Tibial nerve (tissue), 4 donors: ENCODE measurements at regions not wholly inside any gene's neighbourhood (a gene's known extent, or its start where the extent isn't known, plus 50 kb on each side); places are given as distances from the start of the nearest gene placed in this dataset.

ENCODE experiments used
- DNase-seq, 2 donors: peaks; one replicate each; pipeline ENCODE4 v3.0.0-alpha.2; 2019; ENCODE audit warnings: low spot score in 2 of 2
- H3K27ac ChIP-seq, 4 donors: fragments of 200-600 bp; sonication (generic) in 3 of 4; one replicate each; pipeline ENCODE4 v1.5.1; 2017 to 2019; ENCODE audit warnings: mild to moderate bottlenecking in 1 of 4
- H3K27me3 ChIP-seq, 2 donors: fragments of 200-600 bp; sonication (generic) in 1 of 2; one replicate each; pipeline versions ENCODE4 v1.5.1 to v1.6.0; 2017 to 2019
- H3K36me3 ChIP-seq, 3 donors: fragments of 200-600 bp; sonication (generic); one replicate each; pipeline ENCODE4 v1.5.1; 2018 to 2019
- H3K4me1 ChIP-seq, 4 donors: fragments of 200-600 bp; sonication (generic) in 3 of 4; one replicate each; pipeline ENCODE4 v1.5.1; 2017 to 2019
- H3K4me3 ChIP-seq, 4 donors: fragments of 200-600 bp; sonication (generic) in 3 of 4; one replicate each; pipeline ENCODE4 v1.5.1; 2017 to 2019; ENCODE audit warnings: mild to moderate bottlenecking in 1 of 4, moderate library complexity in 1 of 4
- H3K9me3 ChIP-seq, 4 donors: fragments of 200-600 bp; sonication (generic) in 3 of 4; one replicate each; pipeline ENCODE4 v1.5.1; 2017 to 2019
- CTCF ChIP-seq, 5 experiments: fragments of 200-600 bp in 3 of 5; fragments of 450-650 bp in 2 of 5; sonication (generic) in 3 of 5; IDR thresholded peaks; one replicate each; pipeline ENCODE4 v1.5.1; 2016 to 2019; ENCODE audit warnings: antibody characterized with exemption in 5 of 5, mild to moderate bottlenecking in 3 of 5, moderate library complexity in 2 of 5
- EP300 ChIP-seq, 2 donors: sonication (generic); formaldehyde crosslinking; IDR thresholded peaks; one replicate each; pipeline ENCODE4 v1.6.1; 2017; ENCODE audit warnings: antibody characterized with exemption in 2 of 2, mild to moderate bottlenecking in 1 of 2
- POLR2A ChIP-seq, 2 donors: fragments of 450-650 bp; IDR thresholded peaks; one replicate each; pipeline ENCODE4 v1.6.1; 2017; ENCODE audit warnings: antibody characterized with exemption in 2 of 2, mild to moderate bottlenecking in 2 of 2, moderate library complexity in 2 of 2
- WGBS, 2 donors: methylation state at CpG; one replicate each; pipeline ENCODE4 v1.1.5; 2018; 5-methylcytosine and 5-hydroxymethylcytosine counted together

GRCh38 chr15:53416219-53416940, 343.1 kb downstream of the WDR72 start:
- TF ChIP-seq POLR2A (IDR thresholded peaks at IDR 0.05) (no peak), EP300 (IDR thresholded peaks at IDR 0.05) (no peak), CTCF (IDR thresholded peaks at IDR 0.05) (no peak)
- Histone ChIP-seq H3K36me3 (no peaks in the 10 kb centered on the region), H3K9me3 (no peaks in the 10 kb centered on the region), H3K4me1 (no peaks in the 10 kb centered on the region), H3K4me3 (no peak overlapping the region), H3K27me3 (no peaks in the 10 kb centered on the region), H3K27ac (no peak overlapping the region)
- no peak for DNase-seq
- WGBS, 2 donors = 68 to 90% methylated on average over 2 of the region's 2 CpGs

GRCh38 chr15:53414167-53414566, 345.3 kb downstream of the WDR72 start:
- H3K36me3 ChIP-seq = no peaks in the 10 kb centered on the region
- no peaks in the 10 kb centered on the region for H3K27me3 ChIP-seq
- WGBS, 2 donors = 82 to 91% methylated on average over 3 of the region's 3 CpGs
- H3K4me3 ChIP-seq = no peak overlapping the region
- no peaks in the 10 kb centered on the region for H3K9me3 ChIP-seq
- no peak for DNase-seq
- no peak overlapping the region for H3K27ac ChIP-seq
- no peaks in the 10 kb centered on the region for H3K4me1 ChIP-seq
- TF ChIP-seq POLR2A (IDR thresholded peaks at IDR 0.05) (no peak), EP300 (IDR thresholded peaks at IDR 0.05) (no peak), CTCF (IDR thresholded peaks at IDR 0.05) (no peak)

- TF ChIP-seq POLR2A (IDR thresholded peaks at IDR 0.05) (no peak), EP300 (IDR thresholded peaks at IDR 0.05) (no peak), CTCF (IDR thresholded peaks at IDR 0.05) (no peak)
- no peaks in the 10 kb centered on the region for H3K4me1 ChIP-seq
- no peak overlapping the region for H3K27ac ChIP-seq
- no peak overlapping the region for H3K4me3 ChIP-seq
- 85 to 91% methylated on average over 3 of the region's 3 CpGs for WGBS, 2 donors
- no peaks in the 10 kb centered on the region for H3K9me3 ChIP-seq
- no peaks in the 10 kb centered on the region for H3K27me3 ChIP-seq
- no peak for DNase-seq
- no peaks in the 10 kb centered on the region for H3K36me3 ChIP-seq
Observed at GRCh38 chr15:53412542-53412941, 346.9 kb downstream of the WDR72 start.

- Histone ChIP-seq H3K27ac (no peak overlapping the region), H3K9me3 (no peaks in the 10 kb centered on the region), H3K27me3 (no peaks in the 10 kb centered on the region), H3K4me1 (no peaks in the 10 kb centered on the region), H3K4me3 (no peak overlapping the region), H3K36me3 (no peaks in the 10 kb centered on the region)
- DNase-seq = no peak
- WGBS, 2 donors = 72 to 73% methylated on average over 1 of the region's 1 CpG
- TF ChIP-seq CTCF (IDR thresholded peaks at IDR 0.05) (no peak), EP300 (IDR thresholded peaks at IDR 0.05) (no peak), POLR2A (IDR thresholded peaks at IDR 0.05) (no peak)
Observed at GRCh38 chr15:53404930-53405493, 354.5 kb downstream of the WDR72 start.

GRCh38 chr15:53401503-53401902, 358.0 kb downstream of the WDR72 start:
- Histone ChIP-seq H3K9me3 (no peaks in the 10 kb centered on the region), H3K4me1 (no peaks in the 10 kb centered on the region), H3K4me3 (no peak overlapping the region), H3K27ac (no peak overlapping the region), H3K27me3 (no peaks in the 10 kb centered on the region), H3K36me3 (no peaks in the 10 kb centered on the region)
- 96 to 97% methylated on average over 2 of the region's 2 CpGs for WGBS, 2 donors
- DNase-seq = no peak
- TF ChIP-seq EP300 (IDR thresholded peaks at IDR 0.05) = no peak
- TF ChIP-seq POLR2A (IDR thresholded peaks at IDR 0.05) = no peak
- TF ChIP-seq CTCF (IDR thresholded peaks at IDR 0.05) = no peak
